ENCODE measurements at regions not wholly inside any gene's neighbourhood (a gene's known extent, or its start where the extent isn't known, plus 50 kb on each side); places are given as distances from the start of the nearest gene placed in this dataset.
"Not testable (repeated sequence)": the region's sequence is repeated elsewhere in the genome, so short reads cannot be mapped to it uniquely, and the experiment has no call there.

DNA sequence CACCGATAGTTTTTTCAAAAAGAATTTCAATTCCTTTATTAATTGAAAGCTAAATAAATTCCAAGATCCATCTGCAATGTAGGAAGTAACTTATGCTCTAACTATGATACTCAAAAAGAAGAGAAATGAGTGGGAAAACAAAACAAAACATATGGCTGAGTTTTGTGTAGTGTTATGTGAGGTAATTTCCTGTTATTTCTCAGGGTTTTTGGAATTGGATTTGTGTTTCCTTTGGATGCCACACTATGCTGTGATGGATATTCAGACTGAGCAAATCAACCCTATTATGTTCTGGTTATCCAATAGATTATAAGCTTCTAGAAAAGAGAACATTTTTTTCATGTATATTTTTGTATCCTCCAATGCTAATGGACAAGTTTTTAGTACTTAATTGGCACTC is 73.4 kb upstream of the RAPGEF2 start:
- no peak overlapping the region for H3K4me3 ChIP-seq
- intact Hi-C loops (cut with micrococcal nuclease; ENCODE audit: unreplicated experiment) (no loop called here), in situ Hi-C loops (cut with MboI) (no loop called here)
- ATAC-seq (no peak), DNase-seq (ENCODE audit: low read depth, low spot score) (no peak), FAIRE-seq (no peak)
- SMC1A ChIA-PET (ENCODE audit: uncharacterized antibody, unreplicated experiment) = interaction anchor here (1.0 to 4.8 kb wide), 6 partner anchors 9 to 27 kb away, joined by 3 to 37 read pairs (median 4); no protein-coding TSS in a partner anchor
- no peak for TF ChIP-seq BRCA1 (IDR thresholded peaks at IDR 0.05; ENCODE audit: low read depth, low read length)
- no peak for TF ChIP-seq CBFB (IDR thresholded peaks at IDR 0.05; ENCODE audit: low read depth)
- TF ChIP-seq ZNF274 (IDR thresholded peaks at IDR 0.05; ENCODE audit: insufficient read depth, insufficient read length) = no peak
- TF ChIP-seq PML (IDR thresholded peaks at IDR 0.05; ENCODE audit: low read length) = no peak
- TF ChIP-seq, protein P1, sequence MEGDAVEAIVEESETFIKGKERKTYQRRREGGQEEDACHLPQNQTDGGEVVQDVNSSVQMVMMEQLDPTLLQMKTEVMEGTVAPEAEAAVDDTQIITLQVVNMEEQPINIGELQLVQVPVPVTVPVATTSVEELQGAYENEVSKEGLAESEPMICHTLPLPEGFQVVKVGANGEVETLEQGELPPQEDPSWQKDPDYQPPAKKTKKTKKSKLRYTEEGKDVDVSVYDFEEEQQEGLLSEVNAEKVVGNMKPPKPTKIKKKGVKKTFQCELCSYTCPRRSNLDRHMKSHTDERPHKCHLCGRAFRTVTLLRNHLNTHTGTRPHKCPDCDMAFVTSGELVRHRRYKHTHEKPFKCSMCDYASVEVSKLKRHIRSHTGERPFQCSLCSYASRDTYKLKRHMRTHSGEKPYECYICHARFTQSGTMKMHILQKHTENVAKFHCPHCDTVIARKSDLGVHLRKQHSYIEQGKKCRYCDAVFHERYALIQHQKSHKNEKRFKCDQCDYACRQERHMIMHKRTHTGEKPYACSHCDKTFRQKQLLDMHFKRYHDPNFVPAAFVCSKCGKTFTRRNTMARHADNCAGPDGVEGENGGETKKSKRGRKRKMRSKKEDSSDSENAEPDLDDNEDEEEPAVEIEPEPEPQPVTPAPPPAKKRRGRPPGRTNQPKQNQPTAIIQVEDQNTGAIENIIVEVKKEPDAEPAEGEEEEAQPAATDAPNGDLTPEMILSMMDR (IDR thresholded peaks at IDR 0.05 in 2 of 3, conservative IDR thresholded peaks at IDR 0.05 in 1 of 3; ENCODE audit: control insufficient read depth in 2 of 3, extremely low read depth in 1 of 3, insufficient read depth in 1 of 3, low read depth in 3 of 3, low read length in 3 of 3) = no peak
- no peak for TF ChIP-seq FOXM1 (IDR thresholded peaks at IDR 0.05; ENCODE audit: low read depth, low read length)
- no peak for TF ChIP-seq RBBP5 (conservative IDR thresholded peaks at IDR 0.05)
- TF ChIP-seq NFIC (IDR thresholded peaks at IDR 0.05; ENCODE audit: low read depth, low read length) = no peak
- no peak for TF ChIP-seq MYB (IDR thresholded peaks at IDR 0.05; ENCODE audit: borderline replicate concordance, low read depth, low read length)
- TF ChIP-seq NRF1 (conservative IDR thresholded peaks at IDR 0.05; ENCODE audit: low read depth, low read length) = no peak
- TF ChIP-seq, protein P2, sequence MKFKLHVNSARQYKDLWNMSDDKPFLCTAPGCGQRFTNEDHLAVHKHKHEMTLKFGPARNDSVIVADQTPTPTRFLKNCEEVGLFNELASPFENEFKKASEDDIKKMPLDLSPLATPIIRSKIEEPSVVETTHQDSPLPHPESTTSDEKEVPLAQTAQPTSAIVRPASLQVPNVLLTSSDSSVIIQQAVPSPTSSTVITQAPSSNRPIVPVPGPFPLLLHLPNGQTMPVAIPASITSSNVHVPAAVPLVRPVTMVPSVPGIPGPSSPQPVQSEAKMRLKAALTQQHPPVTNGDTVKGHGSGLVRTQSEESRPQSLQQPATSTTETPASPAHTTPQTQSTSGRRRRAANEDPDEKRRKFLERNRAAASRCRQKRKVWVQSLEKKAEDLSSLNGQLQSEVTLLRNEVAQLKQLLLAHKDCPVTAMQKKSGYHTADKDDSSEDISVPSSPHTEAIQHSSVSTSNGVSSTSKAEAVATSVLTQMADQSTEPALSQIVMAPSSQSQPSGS (IDR thresholded peaks at IDR 0.05; ENCODE audit: low read length) = no peak
- no peak for TF ChIP-seq TARDBP (IDR thresholded peaks at IDR 0.05; ENCODE audit: borderline replicate concordance)
- no peak for TF ChIP-seq POLR2AphosphoS2 (IDR thresholded peaks at IDR 0.05; ENCODE audit: low read depth, low read length)
- no peak for TF ChIP-seq MXI1 (IDR thresholded peaks at IDR 0.05; ENCODE audit: low read depth, low read length)
- no peak for TF ChIP-seq HDGF (IDR thresholded peaks at IDR 0.05)
- H3K9ac ChIP-seq (ENCODE audit: control insufficient read depth, insufficient read depth, low read length) = no peak overlapping the region
- 0% methylated on average over 1 of the region's 1 CpG for whole genome bisulfite sequencing (ENCODE audit: insufficient coverage, insufficient replicate concordance, low lambda C conversion rate, missing lambda C conversion rate)
- H3K4me2 ChIP-seq (ENCODE audit: control insufficient read depth, insufficient read depth) = no peak overlapping the region
- H3K27me3 ChIP-seq (replicated peaks in 1 of 2; ENCODE audit: control insufficient read depth in 2 of 2, insufficient read depth in 2 of 2, low read length in 1 of 2) = no peaks in the 10 kb centered on the region
- no peak overlapping the region for H3K27ac ChIP-seq (ENCODE audit: control insufficient read depth, insufficient read depth)
- no TSS peak for BruUV-seq (replicated peaks)
- peaks cover 7% of the 10 kb centered on the region; the same call in 1 of the 2 replicates for H3K4me1 ChIP-seq (ENCODE audit: control insufficient read depth, insufficient read depth, low read length)
- H3K9me3 ChIP-seq (replicated peaks; ENCODE audit: control insufficient read depth, insufficient read depth, low read length) = no peaks in the 10 kb centered on the region
- H4K20me1 ChIP-seq (ENCODE audit: control insufficient read depth, insufficient read depth) = no peaks in the 10 kb centered on the region
- no peaks in the 10 kb centered on the region for H3K79me2 ChIP-seq (ENCODE audit: control insufficient read depth, insufficient read depth, low read length)
- POLR2A ChIA-PET = no interaction called here
- CTCF ChIA-PET = interaction anchor here (0.9 to 1.2 kb wide), 6 partner anchors 9 to 173 kb away, joined by 3 to 6 read pairs (median 3); no protein-coding TSS in a partner anchor
- H2AFZ ChIP-seq (ENCODE audit: control insufficient read depth, low read depth, low read length) = no peak overlapping the region
- H3K36me3 ChIP-seq (ENCODE audit: control insufficient read depth in 2 of 2, insufficient read depth in 2 of 2, low read length in 1 of 2) = no peaks in the 10 kb centered on the region
- RAD21 ChIA-PET (ENCODE audit: unreplicated experiment) = no interaction called here

DNA sequence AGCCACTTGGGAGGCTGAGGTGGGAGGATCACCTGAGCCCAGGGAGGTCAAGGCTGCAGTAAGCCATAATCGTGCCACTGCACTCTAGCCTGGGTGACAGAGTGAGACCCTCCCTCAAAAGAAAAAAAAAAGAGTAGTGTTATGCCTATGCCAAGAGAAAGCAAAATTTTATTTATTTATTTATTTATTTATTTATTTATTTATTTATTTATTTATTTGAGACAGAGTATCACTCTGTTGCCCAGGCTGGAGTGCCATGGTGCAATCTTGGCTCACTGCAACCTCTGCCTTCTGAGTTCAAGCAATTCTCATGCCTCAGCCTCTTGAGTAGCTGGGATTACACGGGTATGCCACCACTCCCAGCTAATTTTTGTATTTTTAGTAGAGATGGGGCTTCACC is 72.6 kb upstream of the RAPGEF2 start:
- DNase-seq (ENCODE audit: low read depth, low spot score); RAD21 ChIA-PET (ENCODE audit: unreplicated experiment); FAIRE-seq; H3K4me1 ChIP-seq (ENCODE audit: control insufficient read depth, insufficient read depth, low read length); POLR2A ChIA-PET; H3K27ac ChIP-seq (ENCODE audit: control insufficient read depth, insufficient read depth); H3K9me3 ChIP-seq (replicated peaks; ENCODE audit: control insufficient read depth, insufficient read depth, low read length); H2AFZ ChIP-seq (ENCODE audit: control insufficient read depth, low read depth, low read length); H3K9ac ChIP-seq (ENCODE audit: control insufficient read depth, insufficient read depth, low read length); BruUV-seq (replicated peaks); intact Hi-C loops (cut with micrococcal nuclease; ENCODE audit: unreplicated experiment); H3K4me3 ChIP-seq; ATAC-seq; H3K4me2 ChIP-seq (ENCODE audit: control insufficient read depth, insufficient read depth); in situ Hi-C loops (cut with MboI); H3K79me2 ChIP-seq (ENCODE audit: control insufficient read depth, insufficient read depth, low read length); H3K27me3 ChIP-seq (replicated peaks in 1 of 2; ENCODE audit: control insufficient read depth in 2 of 2, insufficient read depth in 2 of 2, low read length in 1 of 2); H3K36me3 ChIP-seq (ENCODE audit: control insufficient read depth in 2 of 2, insufficient read depth in 2 of 2, low read length in 1 of 2); H4K20me1 ChIP-seq (ENCODE audit: control insufficient read depth, insufficient read depth): not testable (repeated sequence)
- ChIA-PET SMC1A (ENCODE audit: uncharacterized antibody, unreplicated experiment) (interaction anchor here (4.8 kb wide), 1 partner anchor 13 kb away, joined by 37 read pairs; no protein-coding TSS in a partner anchor), CTCF (interaction anchor here (0.7 kb wide), 1 partner anchor 320 kb away, joined by 3 read pairs; no protein-coding TSS in a partner anchor)
- WGBS (ENCODE audit: insufficient coverage, insufficient replicate concordance, low lambda C conversion rate, missing lambda C conversion rate) = 40% methylated on average over 2 of the region's 2 CpGs
